RKO (cell line): ENCODE measurements at regions not wholly inside any gene's neighbourhood (a gene's known extent, or its start where the extent isn't known, plus 50 kb on each side); places are given as distances from the start of the nearest gene placed in this dataset.
"Not testable (repeated sequence)": the region's sequence is repeated elsewhere in the genome, so short reads cannot be mapped to it uniquely, and the experiment has no call there.

Source experiments
- DNase-seq: peaks from one replicate; pipeline ENCODE4 v3.0.0-alpha.2; 2016; ENCODE audit warnings: low spot score

- DNase-seq = no peak
These were observed 109.5 kb downstream of the UNCX start for GRCh38 chr7:1342090-1342640.

- no peak for DNase-seq
These were observed 110.9 kb downstream of the UNCX start for GRCh38 chr7:1343551-1343950.

GRCh38 chr7:1344421-1344820 lies 111.7 kb downstream of the UNCX start:
- DNase-seq = no peak

- DNase-seq = no peak
These were observed 112.5 kb downstream of the UNCX start for GRCh38 chr7:1344981-1345701.

GRCh38 chr7:1345796-1346755 lies 113.2 kb downstream of the MICALL2 start:
- DNase-seq = no peak

- DNase-seq = no peak
These were observed 112.4 kb downstream of the MICALL2 start for GRCh38 chr7:1346851-1347250.

GRCh38 chr7:1348096-1348822 lies 111.0 kb downstream of the MICALL2 start:
- DNase-seq = no peak

- DNase-seq = no peak
These were observed 110.4 kb downstream of the MICALL2 start for GRCh38 chr7:1348823-1349335.

GRCh38 chr7:1349351-1349761 lies 109.9 kb downstream of the MICALL2 start:
- DNase-seq = no peak

- no peak for DNase-seq
These were observed 107.2 kb downstream of the MICALL2 start for GRCh38 chr7:1351881-1352625.

GRCh38 chr7:1352656-1353271 lies 106.5 kb downstream of the MICALL2 start:
- DNase-seq = no peak

- DNase-seq = no peak
These were observed 104.4 kb downstream of the MICALL2 start for GRCh38 chr7:1354661-1355567.

GRCh38 chr7:1355568-1356340 lies 103.5 kb downstream of the MICALL2 start:
- no peak for DNase-seq

GRCh38 chr7:1356853-1357252 lies 102.4 kb downstream of the MICALL2 start:
- DNase-seq = not testable (repeated sequence)

GRCh38 chr7:1357260-1357600 lies 102.0 kb downstream of the MICALL2 start:
- DNase-seq = not testable (repeated sequence)

GRCh38 chr7:1357601-1358271 lies 101.5 kb downstream of the MICALL2 start:
- peak; percentile 15 for DNase-seq

- no peak for DNase-seq
These were observed 100.8 kb downstream of the MICALL2 start for GRCh38 chr7:1358376-1359050.

GRCh38 chr7:1359051-1359400 lies 100.2 kb downstream of the MICALL2 start:
- no peak for DNase-seq
